H1 (cell line): ENCODE measurements at regions not wholly inside any gene's neighbourhood (a gene's known extent, or its start where the extent isn't known, plus 50 kb on each side); places are given as distances from the start of the nearest gene placed in this dataset.

ENCODE experiments used
- CTCF ChIA-PET: fragments of 300-600 bp; sonication (Branson Sonifier 250); formaldehyde crosslinking; loops from one replicate; lab custom pipeline; 2021; ENCODE audit not compliant: partially characterized antibody; lab: Charles Lee
- POLR2A ChIA-PET: fragments of 300-600 bp; sonication (Branson Sonifier 250); formaldehyde crosslinking; loops from one replicate; lab custom pipeline; 2021; ENCODE audit warnings: inconsistent platforms; ENCODE audit not compliant: partially characterized antibody; lab: Charles Lee
- DNase-seq, 2 experiments: peaks; one replicate each; pipeline versions ENCODE4 v3.0.0 to v3.0.0-alpha.2; 2010 to 2022; ENCODE audit warnings: low spot score in 2 of 2, low read depth in 1 of 2, mixed read lengths in 1 of 2
- FAIRE-seq: peaks from 2 replicates; lab custom pipeline; 2011; peaks lifted over from hg19 to GRCh38; lab: Jason Lieb, UNC
- H2AFZ ChIP-seq: 2 replicates; pipeline ENCODE4 v1.8.1; 2012; ENCODE audit warnings: low read length, inconsistent platforms
- H2AK5ac ChIP-seq: 2 replicates; pipeline ENCODE4 v1.6.1; 2013; ENCODE audit warnings: low read depth, low read length
- H2BK120ac ChIP-seq: replicated peaks from 2 replicates; pipeline ENCODE3; 2013; ENCODE audit warnings: low read depth, low read length, inconsistent platforms
- H2BK12ac ChIP-seq: 2 replicates; pipeline ENCODE4 v1.6.1; 2013; ENCODE audit warnings: low read depth, low read length
- H2BK15ac ChIP-seq: 2 replicates; pipeline ENCODE4 v1.6.1; 2013; ENCODE audit warnings: low read length
- H2BK20ac ChIP-seq: 2 replicates; pipeline ENCODE4 v1.6.1; 2013; ENCODE audit warnings: low read length
- H2BK5ac ChIP-seq: 2 replicates; pipeline ENCODE4 v1.6.1; 2013; ENCODE audit warnings: low read depth, low read length
- H3K14ac ChIP-seq: 2 replicates; pipeline ENCODE4 v1.6.1; 2013; ENCODE audit warnings: inconsistent platforms; ENCODE audit not compliant: insufficient read length
- H3K18ac ChIP-seq: 2 replicates; pipeline ENCODE4 v1.6.1; 2013; ENCODE audit warnings: low read length; ENCODE audit errors: extremely low read depth
- H3K23ac ChIP-seq: 2 replicates; pipeline ENCODE4 v1.6.1; 2013; ENCODE audit warnings: inconsistent platforms; ENCODE audit not compliant: insufficient read length
- H3K23me2 ChIP-seq: 2 replicates; pipeline ENCODE4 v1.6.1; 2013; ENCODE audit warnings: low read depth, low read length
- H3K27ac ChIP-seq: 2 replicates; pipeline ENCODE4 v1.6.1; 2011; ENCODE audit warnings: low read depth, low read length, inconsistent platforms
- H3K27me3 ChIP-seq, 4 experiments: replicated peaks in 1 of 4; 1 replicate in 1 of 4; 2 replicates in 3 of 4; pipeline versions ENCODE4 v1.6.1 to v1.8.1; 2011 to 2013; ENCODE audit warnings: low read length in 3 of 4, mild to moderate bottlenecking in 3 of 4, inconsistent platforms in 2 of 4, mixed read lengths in 2 of 4, moderate library complexity in 1 of 4; ENCODE audit not compliant: control insufficient read depth in 3 of 4, insufficient read depth in 3 of 4; ENCODE audit errors: extremely low read depth in 1 of 4
- H3K36me3 ChIP-seq, 4 experiments: 2 replicates each; pipeline versions ENCODE4 v1.6.1 to v1.8.1; 2011 to 2013; ENCODE audit warnings: mild to moderate bottlenecking in 4 of 4, low read length in 3 of 4, moderate library complexity in 2 of 4, control low read depth in 1 of 4, inconsistent platforms in 1 of 4; ENCODE audit not compliant: insufficient read depth in 4 of 4, control insufficient read depth in 2 of 4
- H3K4ac ChIP-seq: replicated peaks from 2 replicates; pipeline ENCODE3; 2013; ENCODE audit warnings: low read length, low read depth, mixed read lengths, inconsistent platforms; ENCODE audit not compliant: insufficient read length
- H3K4me1 ChIP-seq, 4 experiments: replicated peaks in 1 of 4; 1 replicate in 1 of 4; 2 replicates in 3 of 4; pipeline versions ENCODE4 v1.6.1 to v1.8.1; 2011 to 2013; ENCODE audit warnings: low read length in 3 of 4, inconsistent platforms in 2 of 4, mixed read lengths in 1 of 4; ENCODE audit not compliant: insufficient read depth in 4 of 4, control insufficient read depth in 3 of 4
- H3K4me2 ChIP-seq, 2 experiments: 2 replicates each; pipeline versions ENCODE4 v1.6.1 to v1.8.1; 2011 to 2013; ENCODE audit warnings: low read depth in 2 of 2, low read length in 2 of 2, control low read depth in 1 of 2, inconsistent platforms in 1 of 2, mild to moderate bottlenecking in 1 of 2; ENCODE audit not compliant: insufficient read depth in 1 of 2
- H3K4me3 ChIP-seq, 4 experiments: fragments of 200-600, 300-600 bp in 1 of 4; sonication (generic), shearing (Covaris generic), sonication (Bioruptor Twin) in 1 of 4; 2 replicates each; pipeline versions ENCODE4 v1.5.1 to v1.8.1; 2011 to 2016; ENCODE audit warnings: low read length in 4 of 4, low read depth in 3 of 4, control low read depth in 2 of 4, inconsistent platforms in 2 of 4, mild to moderate bottlenecking in 2 of 4, mixed read lengths in 1 of 4, moderate library complexity in 1 of 4; ENCODE audit not compliant: insufficient read depth in 2 of 4; ENCODE audit errors: extremely low read depth in 1 of 4
- H3K56ac ChIP-seq: replicated peaks from 2 replicates; pipeline ENCODE3; 2013; ENCODE audit warnings: low read depth, mild to moderate bottlenecking, mixed read lengths, low read length, inconsistent platforms; ENCODE audit not compliant: insufficient read length
- H3K79me1 ChIP-seq: 2 replicates; pipeline ENCODE4 v1.6.1; 2013; ENCODE audit warnings: low read depth, low read length, control low read depth
- H3K79me2 ChIP-seq, 2 experiments: 2 replicates each; pipeline versions ENCODE4 v1.6.1 to v1.8.1; 2012 to 2013; ENCODE audit warnings: low read length in 2 of 2, mild to moderate bottlenecking in 2 of 2, inconsistent platforms in 1 of 2; ENCODE audit not compliant: insufficient read depth in 2 of 2, control insufficient read depth in 1 of 2
- H3K9ac ChIP-seq, 4 experiments: replicated peaks in 1 of 4; 1 replicate in 1 of 4; 2 replicates in 3 of 4; pipeline versions ENCODE4 v1.6.1 to v1.8.1; 2011 to 2013; ENCODE audit warnings: low read depth in 3 of 4, low read length in 3 of 4, control low read depth in 2 of 4, mild to moderate bottlenecking in 2 of 4, moderate library complexity in 2 of 4, inconsistent platforms in 1 of 4; ENCODE audit errors: extremely low read depth in 1 of 4
- H3K9me3 ChIP-seq, 2 experiments: 2 replicates each; pipeline versions ENCODE4 v1.6.1 to v1.8.1; 2012 to 2013; ENCODE audit warnings: mild to moderate bottlenecking in 2 of 2, moderate library complexity in 2 of 2, control low read depth in 1 of 2, inconsistent platforms in 1 of 2, low read depth in 1 of 2, low read length in 1 of 2, mixed read lengths in 1 of 2; ENCODE audit not compliant: insufficient read depth in 2 of 2
- H4K20me1 ChIP-seq, 2 experiments: replicated peaks in 1 of 2; 2 replicates each; pipeline versions ENCODE3 to v1.8.1; 2011 to 2013; ENCODE audit warnings: inconsistent platforms in 2 of 2, low read length in 2 of 2, mild to moderate bottlenecking in 1 of 2; ENCODE audit not compliant: insufficient read depth in 2 of 2, control insufficient read depth in 1 of 2
- H4K5ac ChIP-seq: 2 replicates; pipeline ENCODE4 v1.6.1; 2013; ENCODE audit warnings: low read length, low read depth, mixed read lengths, inconsistent platforms; ENCODE audit not compliant: insufficient read length
- H4K8ac ChIP-seq: 2 replicates; pipeline ENCODE4 v1.8.0; 2013; ENCODE audit warnings: mild to moderate bottlenecking, moderate library complexity, low read length, inconsistent platforms; ENCODE audit not compliant: insufficient read depth; ENCODE audit errors: extremely low read depth
- H4K91ac ChIP-seq: replicated peaks from 2 replicates; pipeline ENCODE3; 2013; ENCODE audit warnings: low read length, mixed read lengths, inconsistent platforms; ENCODE audit not compliant: insufficient read length
- CBX8 ChIP-seq: fragments of 300-800, 300-1000 bp; sonication (generic); IDR thresholded peaks from 2 replicates; pipeline ENCODE4 v1.7.1; 2016; ENCODE audit warnings: low read depth, low read length, borderline replicate concordance
- CEBPB ChIP-seq: IDR thresholded peaks from 2 replicates; pipeline ENCODE4 v1.6.1; 2012; ENCODE audit warnings: low read depth, low read length
- CREB1 ChIP-seq: IDR thresholded peaks from 2 replicates; pipeline ENCODE4 v1.6.1; 2012; ENCODE audit warnings: inconsistent platforms
- GTF2F1 ChIP-seq: IDR thresholded peaks from 2 replicates; pipeline ENCODE4 v1.6.1; 2012; ENCODE audit warnings: low read depth, low read length, improper control_type of control experiment, borderline replicate concordance
- JUN ChIP-seq: IDR thresholded peaks from 2 replicates; pipeline ENCODE4 v1.6.1; 2011; ENCODE audit warnings: low read depth, mild to moderate bottlenecking, improper control_type of control experiment, low read length
- KDM1A ChIP-seq: fragments of 200-600, 300-600 bp; sonication (generic); IDR thresholded peaks from 2 replicates; pipeline ENCODE4 v1.7.1; 2016; ENCODE audit warnings: mild to moderate bottlenecking, low read length, borderline replicate concordance
- NRF1 ChIP-seq: IDR thresholded peaks from 2 replicates; pipeline ENCODE4 v1.6.1; 2011; ENCODE audit warnings: mild to moderate bottlenecking, low read depth, low read length, improper control_type of control experiment
- POLR2AphosphoS5 ChIP-seq: IDR thresholded peaks from 2 replicates; pipeline ENCODE4 v1.6.1; 2011; ENCODE audit warnings: low read depth, low read length
- RBBP5 ChIP-seq: IDR thresholded peaks from 2 replicates; pipeline ENCODE4 v1.7.1; 2012; ENCODE audit warnings: low read depth, mild to moderate bottlenecking, inconsistent platforms, low read length, moderate library complexity, borderline replicate concordance
- SP4 ChIP-seq: IDR thresholded peaks from 2 replicates; pipeline ENCODE4 v1.6.1; 2012; ENCODE audit warnings: low read length, inconsistent platforms
- SRF ChIP-seq: IDR thresholded peaks from 2 replicates; pipeline ENCODE4 v1.6.1; 2011; ENCODE audit warnings: mild to moderate bottlenecking, low read depth, low read length, moderate library complexity
- TBP ChIP-seq: IDR thresholded peaks from 2 replicates; pipeline ENCODE4 v1.6.1; 2011; ENCODE audit warnings: low read depth, low read length, improper control_type of control experiment
- WGBS, 2 experiments: shearing (Covaris generic) in 1 of 2; methylation state at CpG; one replicate each; pipeline versions ENCODE4 v1.1.6 to v1.1.7; 2013 to 2015; ENCODE audit warnings: low lambda C conversion rate in 2 of 2, mixed read lengths in 2 of 2, inconsistent platforms in 1 of 2, low coverage in 1 of 2, missing lambda C conversion rate in 1 of 2; ENCODE audit not compliant: insufficient replicate concordance in 2 of 2, insufficient coverage in 1 of 2, insufficient read length in 1 of 2; ENCODE audit errors: extremely low coverage in 1 of 2, missing lambda C conversion rate in 1 of 2; 5-methylcytosine and 5-hydroxymethylcytosine counted together
- TF ChIP-seq, protein P1 (sequence below), 3 experiments: IDR thresholded peaks; 1 replicate in 2 of 3; 2 replicates in 1 of 3; pipeline versions ENCODE4 v1.5.1 to v1.6.1; 2011; ENCODE audit warnings: low read length in 3 of 3, mild to moderate bottlenecking in 3 of 3, inconsistent platforms in 2 of 3, low read depth in 1 of 3, moderate library complexity in 1 of 3; ENCODE audit not compliant: insufficient read depth in 1 of 3; ENCODE audit errors: control extremely low read depth in 1 of 3

GRCh38 chr6:21521276-21521675 is 72.3 kb upstream of the SOX4 start:
- Histone ChIP-seq H2BK12ac (no peak overlapping the region), H3K4me3 (no peak overlapping the region)
- TF ChIP-seq CEBPB (no peak), POLR2AphosphoS5 (no peak), TBP (no peak), JUN (no peak), SP4 (no peak), NRF1 (no peak), GTF2F1 (no peak), KDM1A (no peak), CBX8 (no peak), SRF (no peak), CREB1 (no peak), RBBP5 (no peak)
- TF ChIP-seq, protein P1, sequence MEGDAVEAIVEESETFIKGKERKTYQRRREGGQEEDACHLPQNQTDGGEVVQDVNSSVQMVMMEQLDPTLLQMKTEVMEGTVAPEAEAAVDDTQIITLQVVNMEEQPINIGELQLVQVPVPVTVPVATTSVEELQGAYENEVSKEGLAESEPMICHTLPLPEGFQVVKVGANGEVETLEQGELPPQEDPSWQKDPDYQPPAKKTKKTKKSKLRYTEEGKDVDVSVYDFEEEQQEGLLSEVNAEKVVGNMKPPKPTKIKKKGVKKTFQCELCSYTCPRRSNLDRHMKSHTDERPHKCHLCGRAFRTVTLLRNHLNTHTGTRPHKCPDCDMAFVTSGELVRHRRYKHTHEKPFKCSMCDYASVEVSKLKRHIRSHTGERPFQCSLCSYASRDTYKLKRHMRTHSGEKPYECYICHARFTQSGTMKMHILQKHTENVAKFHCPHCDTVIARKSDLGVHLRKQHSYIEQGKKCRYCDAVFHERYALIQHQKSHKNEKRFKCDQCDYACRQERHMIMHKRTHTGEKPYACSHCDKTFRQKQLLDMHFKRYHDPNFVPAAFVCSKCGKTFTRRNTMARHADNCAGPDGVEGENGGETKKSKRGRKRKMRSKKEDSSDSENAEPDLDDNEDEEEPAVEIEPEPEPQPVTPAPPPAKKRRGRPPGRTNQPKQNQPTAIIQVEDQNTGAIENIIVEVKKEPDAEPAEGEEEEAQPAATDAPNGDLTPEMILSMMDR (IDR thresholded peaks at IDR 0.05; ENCODE audit: control extremely low read depth in 1 of 3, insufficient read depth in 1 of 3, low read depth in 1 of 3, low read length in 3 of 3): no peak

More at GRCh38 chr6:21521276-21521675, 72.3 kb upstream of the SOX4 start:
- Histone ChIP-seq H3K23me2 (peaks cover 2% of the 10 kb centered on the region; the same call in 1 of the 2 replicates), H3K18ac (no peak overlapping the region), H3K27ac (no peak overlapping the region), H4K91ac (no peak overlapping the region), H3K4me2 (no peak overlapping the region), H3K4me1 (peaks cover 0 to 2% (median 0%) of the 10 kb centered on the region in 4 experiments; a peak in 1 of 7 replicates), H2AK5ac (no peak overlapping the region), H2AFZ (no peak overlapping the region), H3K27me3 (no peaks in the 10 kb centered on the region), H4K8ac (no peak overlapping the region), H3K23ac (no peak overlapping the region), H4K5ac (no peak overlapping the region), H3K9ac (no peak overlapping the region), H3K9me3 (no peaks in the 10 kb centered on the region), H4K20me1 (no peaks in the 10 kb centered on the region), H3K36me3 (no peaks in the 10 kb centered on the region), H2BK120ac (no peak overlapping the region), H2BK5ac (peak overlapping the region; percentile 36; the same call in 1 of the 2 replicates), H3K79me2 (no peaks in the 10 kb centered on the region), H3K4ac (no peak overlapping the region), H2BK15ac (no peak overlapping the region), H3K56ac (no peak overlapping the region), H3K79me1 (no peaks in the 10 kb centered on the region), H3K14ac (no peak overlapping the region), H2BK20ac (no peak overlapping the region)
- DNase-seq: no peak
- WGBS, 2 experiments: 96% methylated on average over 4 of the region's 4 CpGs; no CpG with 5 or more reads in 1 of the 2 experiments
- POLR2A ChIA-PET: interaction anchor here (1.4 kb wide), 1 partner anchor 72 kb away, joined by 6 read pairs; the partner anchor contains the start of gene SOX4
- CTCF ChIA-PET: interaction anchor here (0.6 to 1.2 kb wide), 4 partner anchors 12 to 123 kb away, joined by 3 read pairs; no protein-coding TSS in a partner anchor
- no peak for FAIRE-seq
